ENCODE measurements at regions not wholly inside any gene's neighbourhood (a gene's known extent, or its start where the extent isn't known, plus 50 kb on each side); places are given as distances from the start of the nearest gene placed in this dataset.

- TF ChIP-seq, protein P1, sequence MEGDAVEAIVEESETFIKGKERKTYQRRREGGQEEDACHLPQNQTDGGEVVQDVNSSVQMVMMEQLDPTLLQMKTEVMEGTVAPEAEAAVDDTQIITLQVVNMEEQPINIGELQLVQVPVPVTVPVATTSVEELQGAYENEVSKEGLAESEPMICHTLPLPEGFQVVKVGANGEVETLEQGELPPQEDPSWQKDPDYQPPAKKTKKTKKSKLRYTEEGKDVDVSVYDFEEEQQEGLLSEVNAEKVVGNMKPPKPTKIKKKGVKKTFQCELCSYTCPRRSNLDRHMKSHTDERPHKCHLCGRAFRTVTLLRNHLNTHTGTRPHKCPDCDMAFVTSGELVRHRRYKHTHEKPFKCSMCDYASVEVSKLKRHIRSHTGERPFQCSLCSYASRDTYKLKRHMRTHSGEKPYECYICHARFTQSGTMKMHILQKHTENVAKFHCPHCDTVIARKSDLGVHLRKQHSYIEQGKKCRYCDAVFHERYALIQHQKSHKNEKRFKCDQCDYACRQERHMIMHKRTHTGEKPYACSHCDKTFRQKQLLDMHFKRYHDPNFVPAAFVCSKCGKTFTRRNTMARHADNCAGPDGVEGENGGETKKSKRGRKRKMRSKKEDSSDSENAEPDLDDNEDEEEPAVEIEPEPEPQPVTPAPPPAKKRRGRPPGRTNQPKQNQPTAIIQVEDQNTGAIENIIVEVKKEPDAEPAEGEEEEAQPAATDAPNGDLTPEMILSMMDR (IDR thresholded peaks at IDR 0.05; ENCODE audit: insufficient read depth, missing control alignments): no peak
- DNase-seq (ENCODE audit: insufficient read length, low spot score) (no peak), FAIRE-seq (peak; percentile 60)
Measured at GRCh38 chr1:90850181-90850897, 133.2 kb upstream of the BARHL2 start.

GRCh38 chr1:90841473-90841872 is 124.4 kb upstream of the BARHL2 start:
- TF ChIP-seq, protein P1 (IDR thresholded peaks at IDR 0.05; ENCODE audit: insufficient read depth, missing control alignments): no peak
- no peak for DNase-seq (ENCODE audit: insufficient read length, low spot score)
- no peak for FAIRE-seq

GRCh38 chr1:90840352-90840751 is 123.2 kb upstream of the BARHL2 start:
- FAIRE-seq (no peak), DNase-seq (ENCODE audit: insufficient read length, low spot score) (no peak)
- TF ChIP-seq, protein P1 (IDR thresholded peaks at IDR 0.05; ENCODE audit: insufficient read depth, missing control alignments): no peak

- DNase-seq (ENCODE audit: insufficient read length, low spot score): no peak
- no peak for FAIRE-seq
- TF ChIP-seq, protein P1 (IDR thresholded peaks at IDR 0.05; ENCODE audit: insufficient read depth, missing control alignments): no peak
Measured at GRCh38 chr1:90839323-90839722, 122.2 kb upstream of the BARHL2 start.

- FAIRE-seq (no peak), DNase-seq (ENCODE audit: insufficient read length, low spot score) (no peak)
- TF ChIP-seq, protein P1 (IDR thresholded peaks at IDR 0.05; ENCODE audit: insufficient read depth, missing control alignments): no peak
Measured at GRCh38 chr1:90838720-90839119, 121.6 kb upstream of the BARHL2 start.

- TF ChIP-seq, protein P1 (IDR thresholded peaks at IDR 0.05; ENCODE audit: insufficient read depth, missing control alignments): no peak
- no peak for FAIRE-seq
- no peak for DNase-seq (ENCODE audit: insufficient read length, low spot score)
Measured at GRCh38 chr1:90837420-90837819, 120.3 kb upstream of the BARHL2 start.

DNA sequence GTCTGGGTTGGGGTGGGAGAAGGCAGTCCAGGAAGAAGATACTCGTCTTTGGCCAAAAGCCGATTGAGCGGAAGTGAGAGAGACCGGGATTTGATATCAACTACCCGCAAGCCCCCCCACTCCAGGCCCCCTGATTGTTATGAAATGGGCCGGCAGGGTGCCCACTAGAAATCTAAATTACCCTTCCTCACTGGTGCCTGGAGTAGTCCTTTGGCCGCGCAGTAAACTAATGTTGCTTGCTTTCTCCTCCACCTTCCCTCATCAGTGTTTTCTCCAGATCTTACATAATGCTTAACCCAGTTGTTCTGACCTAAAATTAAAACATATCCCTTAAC is 119.2 kb upstream of the BARHL2 start:
- DNase-seq (ENCODE audit: insufficient read length, low spot score) (no peak), FAIRE-seq (no peak)
- TF ChIP-seq, protein P1 (IDR thresholded peaks at IDR 0.05; ENCODE audit: insufficient read depth, missing control alignments): no peak

Data from D721Med (cell line).